Breast epithelium (tissue), 4 donors: ENCODE measurements at regions not wholly inside any gene's neighbourhood (a gene's known extent, or its start where the extent isn't known, plus 50 kb on each side); places are given as distances from the start of the nearest gene placed in this dataset.

ENCODE experiments used
- DNase-seq, 2 donors: peaks; one replicate each; pipeline ENCODE4 v3.0.0-alpha.2; 2019; ENCODE audit warnings: low spot score in 2 of 2
- H3K27ac ChIP-seq, 2 donors: fragments of 200-600 bp; sonication (generic) in 1 of 2; one replicate each; pipeline ENCODE4 v1.5.1; 2016 to 2019; ENCODE audit warnings: mild to moderate bottlenecking in 1 of 2
- H3K27me3 ChIP-seq, 2 donors: fragments of 200-600 bp; sonication (generic) in 1 of 2; one replicate each; pipeline versions ENCODE4 v1.5.1 to v1.6.0; 2017 to 2019; ENCODE audit warnings: control low read depth in 1 of 2, mild to moderate bottlenecking in 1 of 2
- H3K36me3 ChIP-seq: fragments of 200-600 bp; one replicate; pipeline ENCODE4 v1.5.1; 2019
- H3K4me1 ChIP-seq, 2 donors: fragments of 200-600 bp; sonication (generic); one replicate each; pipeline ENCODE4 v1.5.1; 2016 to 2019; ENCODE audit warnings: control low read depth in 1 of 2
- H3K4me3 ChIP-seq, 3 donors: fragments of 200-600 bp; sonication (generic); 1 replicate in 2 of 3; 2 replicates in 1 of 3; pipeline ENCODE4 v1.5.1; 2016 to 2019; ENCODE audit warnings: mild to moderate bottlenecking in 3 of 3, moderate library complexity in 2 of 3
- H3K9me3 ChIP-seq, 2 donors: fragments of 200-600 bp; sonication (generic) in 1 of 2; one replicate each; pipeline ENCODE4 v1.5.1; 2016 to 2019; ENCODE audit warnings: control low read depth in 1 of 2
- CTCF ChIP-seq, 3 donors: fragments of 450-650 bp; IDR thresholded peaks; one replicate each; pipeline ENCODE4 v1.5.1; 2016 to 2017; ENCODE audit warnings: antibody characterized with exemption in 3 of 3, mild to moderate bottlenecking in 3 of 3, moderate library complexity in 3 of 3
- POLR2A ChIP-seq: fragments of 450-650 bp; IDR thresholded peaks from one replicate; pipeline ENCODE4 v1.6.1; 2016; ENCODE audit warnings: antibody characterized with exemption, mild to moderate bottlenecking, moderate library complexity
- POLR2AphosphoS5 ChIP-seq, 3 donors: sonication (generic); formaldehyde crosslinking; IDR thresholded peaks; one replicate each; pipeline ENCODE4 v1.6.1; 2017; ENCODE audit warnings: antibody characterized with exemption in 3 of 3
- intact Hi-C: fragments of 100-400 bp; cut with DNase I; formaldehyde crosslinking; loops from one replicate; pipeline ENCODE4 v1.15.1; 2023; ENCODE audit warnings: low total_unique reads

- H3K27me3 ChIP-seq = no peaks in the 10 kb centered on the region
- no peaks in the 10 kb centered on the region for H3K9me3 ChIP-seq
- no peak for TF ChIP-seq POLR2A
- intact Hi-C loops = no loop called here
- H3K4me3 ChIP-seq = no peak overlapping the region
- H3K4me1 ChIP-seq = no peaks in the 10 kb centered on the region
- no peak for DNase-seq
- no peaks in the 10 kb centered on the region for H3K36me3 ChIP-seq
- H3K27ac ChIP-seq = no peak overlapping the region
Observed at GRCh38 chr5:2569176-2569575, 182.3 kb downstream of the IRX2 start.

- TF ChIP-seq POLR2AphosphoS5 (IDR thresholded peaks at IDR 0.05) = no peak
- Histone ChIP-seq H3K36me3 (no peaks in the 10 kb centered on the region), H3K27me3 (no peaks in the 10 kb centered on the region), H3K27ac (no peak overlapping the region), H3K9me3 (no peaks in the 10 kb centered on the region), H3K4me1 (no peaks in the 10 kb centered on the region), H3K4me3 (no peak overlapping the region)
- intact Hi-C loops = no loop called here
- DNase-seq = no peak
Observed at GRCh38 chr5:2566284-2566683, 185.2 kb downstream of the IRX2 start.

GRCh38 chr5:2565147-2565546 is 186.3 kb downstream of the IRX2 start:
- intact Hi-C loops = no loop called here
- Histone ChIP-seq H3K36me3 (no peaks in the 10 kb centered on the region), H3K27me3 (no peaks in the 10 kb centered on the region), H3K27ac (no peak overlapping the region), H3K4me3 (no peak overlapping the region), H3K4me1 (no peaks in the 10 kb centered on the region), H3K9me3 (no peaks in the 10 kb centered on the region)
- no peak for DNase-seq
- TF ChIP-seq POLR2A (no peak), CTCF (IDR thresholded peaks at IDR 0.05) (no peak), POLR2AphosphoS5 (IDR thresholded peaks at IDR 0.05) (no peak)

GRCh38 chr5:2563046-2563445 is 188.4 kb downstream of the IRX2 start:
- H3K27ac ChIP-seq = no peak overlapping the region
- H3K27me3 ChIP-seq = no peaks in the 10 kb centered on the region
- H3K4me1 ChIP-seq = no peaks in the 10 kb centered on the region
- no peak for DNase-seq
- no peaks in the 10 kb centered on the region for H3K9me3 ChIP-seq
- intact Hi-C loops = no loop called here
- TF ChIP-seq POLR2AphosphoS5 (IDR thresholded peaks at IDR 0.05) = no peak
- TF ChIP-seq POLR2A = no peak
- TF ChIP-seq CTCF (IDR thresholded peaks at IDR 0.05) = no peak
- H3K36me3 ChIP-seq = no peaks in the 10 kb centered on the region
- no peak overlapping the region for H3K4me3 ChIP-seq

GRCh38 chr5:2562036-2562435 is 189.4 kb downstream of the IRX2 start:
- Histone ChIP-seq H3K27me3 (no peaks in the 10 kb centered on the region), H3K4me3 (no peak overlapping the region), H3K4me1 (no peaks in the 10 kb centered on the region), H3K36me3 (no peaks in the 10 kb centered on the region), H3K27ac (no peak overlapping the region), H3K9me3 (no peaks in the 10 kb centered on the region)
- intact Hi-C loops = no loop called here
- TF ChIP-seq POLR2A = no peak
- TF ChIP-seq POLR2AphosphoS5 (IDR thresholded peaks at IDR 0.05) = no peak
- no peak for TF ChIP-seq CTCF (IDR thresholded peaks at IDR 0.05)
- DNase-seq = no peak

GRCh38 chr5:2560435-2560834 is 191.0 kb downstream of the IRX2 start:
- no peaks in the 10 kb centered on the region for H3K27me3 ChIP-seq
- TF ChIP-seq POLR2A (no peak), CTCF (IDR thresholded peaks at IDR 0.05) (no peak), POLR2AphosphoS5 (IDR thresholded peaks at IDR 0.05) (no peak)
- intact Hi-C loops = no loop called here
- no peak overlapping the region for H3K27ac ChIP-seq
- no peak overlapping the region for H3K4me3 ChIP-seq
- H3K36me3 ChIP-seq = no peaks in the 10 kb centered on the region
- no peaks in the 10 kb centered on the region for H3K9me3 ChIP-seq
- no peak for DNase-seq
- H3K4me1 ChIP-seq = no peaks in the 10 kb centered on the region
